ENCODE measurements at regions not wholly inside any gene's neighbourhood (a gene's known extent, or its start where the extent isn't known, plus 50 kb on each side); places are given as distances from the start of the nearest gene placed in this dataset.

DNA sequence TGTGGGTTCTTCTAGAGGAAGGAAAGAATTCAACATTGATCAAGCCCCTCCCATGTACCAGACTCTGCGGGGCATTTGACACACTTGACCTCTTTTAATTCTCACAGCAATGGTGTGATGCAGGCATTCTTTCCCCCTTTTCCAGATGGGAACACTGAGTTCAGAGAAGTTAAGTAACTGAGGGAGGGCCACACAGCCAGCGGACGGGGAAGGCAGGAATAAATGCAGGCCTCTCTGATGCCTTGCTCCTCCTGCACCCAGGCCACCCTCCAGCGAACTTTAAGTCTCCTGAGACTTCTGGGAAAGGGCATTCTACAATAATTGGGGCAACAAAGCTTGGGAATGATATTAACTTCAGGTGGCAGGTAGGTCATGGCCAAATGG is 227.4 kb downstream of the UACA start:
- no peak for TF ChIP-seq EZH2 (IDR thresholded peaks at IDR 0.05)
- no peak for TF ChIP-seq POLR2AphosphoS5 (IDR thresholded peaks at IDR 0.05; ENCODE audit: borderline replicate concordance, low read depth, low read length)

Data from SK-N-MC (cell line).